Lower lobe of right lung (tissue), 2 donors: ENCODE measurements at regions not wholly inside any gene's neighbourhood (a gene's known extent, or its start where the extent isn't known, plus 50 kb on each side); places are given as distances from the start of the nearest gene placed in this dataset.

ENCODE experiments used
- ATAC-seq, 2 donors: fragments of 200-7000 bp; cut with Tn5 transposase; one replicate each; pipeline ENCODE4 v1.9.1; 2020 to 2022; ENCODE audit warnings: mild to moderate bottlenecking in 2 of 2, moderate library complexity in 2 of 2
- DNase-seq: peaks from one replicate; pipeline ENCODE4 v3.0.0-alpha.2; 2020
- H3K27ac ChIP-seq: fragments of 200-600 bp; one replicate; pipeline ENCODE4 v1.8.0; 2022
- H3K27me3 ChIP-seq: fragments of 200-600 bp; one replicate; pipeline ENCODE4 v1.8.0; 2022; ENCODE audit warnings: low read depth
- H3K36me3 ChIP-seq: fragments of 200-600 bp; one replicate; pipeline ENCODE4 v1.8.0; 2022; ENCODE audit warnings: mild to moderate bottlenecking
- H3K4me1 ChIP-seq: fragments of 200-600 bp; one replicate; pipeline ENCODE4 v1.8.0; 2022
- H3K4me3 ChIP-seq: fragments of 200-600 bp; one replicate; pipeline ENCODE4 v1.8.0; 2022; ENCODE audit warnings: mild to moderate bottlenecking
- H3K9me3 ChIP-seq: fragments of 200-600 bp; one replicate; pipeline ENCODE4 v1.8.0; 2022
- intact Hi-C: fragments of 100-400 bp; cut with DNase I; formaldehyde crosslinking; loops from one replicate; pipeline ENCODE4 v1.11.0; 2022
- TF ChIP-seq, protein P1 (sequence below): fragments of 200-600 bp; IDR thresholded peaks from one replicate; pipeline ENCODE4 v1.8.0; 2022; ENCODE audit warnings: antibody characterized with exemption, mild to moderate bottlenecking
- donor health status: DM: no; HTN: yes; CAD: no; lungs with severe emphysema.

DNA sequence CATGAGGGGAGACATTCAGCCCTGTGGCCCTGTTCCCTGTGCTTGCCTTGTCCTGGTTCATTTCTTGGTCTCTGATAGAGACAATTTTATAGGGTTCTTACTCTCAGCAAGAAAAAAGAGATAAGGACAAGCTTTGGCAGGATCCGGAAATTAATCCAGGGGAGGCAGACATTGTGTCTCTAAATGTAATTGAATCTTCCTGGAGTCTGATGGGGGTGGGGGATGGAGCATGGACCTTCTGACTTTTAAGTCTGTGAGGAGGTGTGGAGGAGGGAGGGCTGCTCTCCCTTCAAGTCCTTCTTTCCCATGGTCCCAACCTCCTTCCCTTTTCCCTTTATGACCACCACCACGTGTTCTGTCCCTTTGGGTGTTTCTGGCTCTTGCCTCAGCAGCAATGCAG is 512.7 kb downstream of the DHX35 start:
- no peak overlapping the region for H3K27ac ChIP-seq
- intact Hi-C loops = no loop called here
- ATAC-seq = no peak

DNA sequence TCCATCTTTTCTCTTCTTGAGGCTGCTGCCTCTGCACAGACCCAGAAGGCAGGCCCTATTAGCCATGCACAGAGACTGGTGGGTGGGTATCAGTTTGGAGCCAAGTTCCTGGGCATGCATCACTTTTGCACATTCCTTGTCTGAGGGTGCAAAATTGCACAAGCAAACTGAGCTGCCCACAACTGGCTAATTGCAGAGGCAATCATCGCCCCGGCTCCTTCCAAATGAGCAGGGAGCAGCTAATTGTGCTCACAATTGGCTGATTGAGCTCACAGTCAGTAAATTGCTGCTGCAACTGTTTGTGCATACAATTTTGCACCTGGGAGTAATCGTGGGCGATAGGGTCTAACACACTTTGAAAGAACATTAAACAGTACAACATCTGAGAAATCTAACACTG is 511.4 kb downstream of the DHX35 start:
- H3K9me3 ChIP-seq = no peaks in the 10 kb centered on the region
- no peaks in the 10 kb centered on the region for H3K27me3 ChIP-seq
- intact Hi-C loops = no loop called here
- H3K36me3 ChIP-seq = no peaks in the 10 kb centered on the region
- no peak for DNase-seq
- no peak for ATAC-seq
- no peak overlapping the region for H3K4me3 ChIP-seq
- TF ChIP-seq, protein P1, sequence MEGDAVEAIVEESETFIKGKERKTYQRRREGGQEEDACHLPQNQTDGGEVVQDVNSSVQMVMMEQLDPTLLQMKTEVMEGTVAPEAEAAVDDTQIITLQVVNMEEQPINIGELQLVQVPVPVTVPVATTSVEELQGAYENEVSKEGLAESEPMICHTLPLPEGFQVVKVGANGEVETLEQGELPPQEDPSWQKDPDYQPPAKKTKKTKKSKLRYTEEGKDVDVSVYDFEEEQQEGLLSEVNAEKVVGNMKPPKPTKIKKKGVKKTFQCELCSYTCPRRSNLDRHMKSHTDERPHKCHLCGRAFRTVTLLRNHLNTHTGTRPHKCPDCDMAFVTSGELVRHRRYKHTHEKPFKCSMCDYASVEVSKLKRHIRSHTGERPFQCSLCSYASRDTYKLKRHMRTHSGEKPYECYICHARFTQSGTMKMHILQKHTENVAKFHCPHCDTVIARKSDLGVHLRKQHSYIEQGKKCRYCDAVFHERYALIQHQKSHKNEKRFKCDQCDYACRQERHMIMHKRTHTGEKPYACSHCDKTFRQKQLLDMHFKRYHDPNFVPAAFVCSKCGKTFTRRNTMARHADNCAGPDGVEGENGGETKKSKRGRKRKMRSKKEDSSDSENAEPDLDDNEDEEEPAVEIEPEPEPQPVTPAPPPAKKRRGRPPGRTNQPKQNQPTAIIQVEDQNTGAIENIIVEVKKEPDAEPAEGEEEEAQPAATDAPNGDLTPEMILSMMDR = no peak
- H3K4me1 ChIP-seq = no peaks in the 10 kb centered on the region
- no peak overlapping the region for H3K27ac ChIP-seq

More for the DNA sequence above, 512.7 kb downstream of the DHX35 start:
- Histone ChIP-seq H3K4me3 (no peak overlapping the region), H3K27me3 (no peaks in the 10 kb centered on the region), H3K36me3 (no peaks in the 10 kb centered on the region), H3K9me3 (no peaks in the 10 kb centered on the region), H3K4me1 (no peaks in the 10 kb centered on the region)
- no peak for DNase-seq
- TF ChIP-seq, protein P1 = no peak

DNA sequence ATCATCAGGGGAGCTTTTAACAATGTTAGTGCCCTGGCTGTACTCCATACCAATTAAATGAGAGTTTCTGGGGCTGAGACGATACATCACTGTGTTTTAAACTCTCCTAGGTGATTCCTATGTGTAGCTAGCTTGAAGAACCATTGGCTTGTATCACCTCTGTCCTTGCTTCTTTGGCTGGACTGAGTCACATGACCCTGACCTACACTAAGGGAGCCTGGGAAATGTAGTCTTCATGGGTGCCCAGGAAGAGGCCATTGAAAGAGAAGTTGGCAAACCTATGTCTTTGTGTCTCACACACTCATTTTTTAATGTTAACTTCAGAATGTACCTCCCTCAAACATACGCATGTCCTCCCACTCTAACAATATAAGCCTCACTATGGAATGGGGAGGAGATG is 506.6 kb downstream of the DHX35 start:
- intact Hi-C loops = no loop called here
- Histone ChIP-seq H3K4me1 (no peaks in the 10 kb centered on the region), H3K9me3 (no peaks in the 10 kb centered on the region), H3K36me3 (no peaks in the 10 kb centered on the region), H3K4me3 (no peak overlapping the region), H3K27me3 (no peaks in the 10 kb centered on the region), H3K27ac (no peak overlapping the region)
- ATAC-seq = no peak
- DNase-seq = no peak
- TF ChIP-seq, protein P1 = no peak

DNA sequence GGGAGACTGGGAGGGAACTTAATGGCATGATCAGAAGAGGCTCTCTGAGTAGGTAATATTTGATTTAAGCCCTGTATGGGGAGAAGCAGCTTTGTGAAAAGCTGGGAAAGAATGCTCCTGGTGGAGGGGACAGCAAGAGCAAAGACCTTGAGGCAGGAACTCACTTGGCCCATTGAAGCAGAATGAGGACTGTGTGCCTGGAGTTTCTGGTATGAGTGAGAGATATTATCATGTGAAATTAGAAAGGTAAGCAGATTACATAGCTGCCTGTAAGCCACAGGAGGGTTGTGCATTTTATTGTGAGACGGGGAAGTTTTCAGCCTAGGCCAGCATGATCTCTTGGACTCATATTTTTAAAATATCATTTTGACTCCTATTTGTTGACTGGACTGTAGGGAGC is 502.1 kb downstream of the DHX35 start:
- Histone ChIP-seq H3K4me3 (no peak overlapping the region), H3K27ac (no peak overlapping the region), H3K27me3 (no peaks in the 10 kb centered on the region), H3K4me1 (no peaks in the 10 kb centered on the region), H3K36me3 (no peaks in the 10 kb centered on the region), H3K9me3 (no peaks in the 10 kb centered on the region)
- DNase-seq (no peak), ATAC-seq (no peak)
- TF ChIP-seq, protein P1 = no peak
- intact Hi-C loops = no loop called here

DNA sequence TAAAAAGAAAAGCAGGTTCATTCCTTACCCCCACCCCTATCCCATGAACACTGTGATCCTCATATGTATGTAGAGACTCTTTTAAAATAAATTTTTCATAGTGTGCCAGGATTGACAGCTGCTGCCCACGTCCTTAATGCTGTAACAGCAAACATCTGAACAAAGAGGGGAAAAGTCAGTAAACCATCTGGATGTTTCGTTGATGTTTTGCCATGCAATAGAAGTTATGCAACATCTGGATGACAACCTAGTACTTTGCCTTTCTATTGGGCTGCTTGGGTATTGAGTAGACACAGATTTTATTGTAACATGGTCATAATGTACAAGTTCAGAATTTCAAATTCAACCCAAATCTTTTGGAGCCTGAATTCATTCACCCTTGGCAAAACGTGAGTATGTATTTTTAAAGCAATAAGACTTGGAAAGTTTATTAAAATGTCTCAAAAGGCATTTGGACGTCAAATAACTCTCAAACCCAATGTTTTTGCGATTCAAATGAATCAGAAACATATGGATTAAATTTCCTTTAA is 500.3 kb downstream of the DHX35 start:
- Histone ChIP-seq H3K4me3 (no peak overlapping the region), H3K4me1 (no peaks in the 10 kb centered on the region), H3K36me3 (no peaks in the 10 kb centered on the region), H3K9me3 (no peaks in the 10 kb centered on the region), H3K27me3 (no peaks in the 10 kb centered on the region), H3K27ac (no peak overlapping the region)
- intact Hi-C loops = no loop called here
- ATAC-seq = no peak
- TF ChIP-seq, protein P1 = no peak
- no peak for DNase-seq

DNA sequence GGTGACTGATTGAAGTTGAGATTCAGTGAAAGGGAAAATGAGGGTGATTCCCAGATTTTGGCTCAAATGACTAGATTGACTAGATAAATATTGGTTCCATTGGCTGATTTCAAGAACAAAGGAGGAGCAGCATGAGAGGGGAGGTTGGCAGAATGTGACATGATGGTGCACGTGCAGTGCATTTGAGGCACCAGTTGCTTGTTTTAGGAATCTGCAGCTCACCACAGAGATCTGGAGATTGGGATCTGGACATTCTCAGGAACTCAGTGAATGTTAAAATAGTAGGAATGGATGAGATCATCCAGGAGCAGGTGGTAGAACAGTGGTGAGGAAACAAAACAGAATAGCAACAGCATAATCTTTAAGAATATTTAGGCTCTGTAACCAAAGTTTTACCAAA is 496.3 kb downstream of the DHX35 start:
- H3K9me3 ChIP-seq = no peaks in the 10 kb centered on the region

More for the DNA sequence above, 496.3 kb downstream of the DHX35 start:
- TF ChIP-seq, protein P1 = no peak
- H3K36me3 ChIP-seq = no peaks in the 10 kb centered on the region
- intact Hi-C loops = no loop called here
- H3K27ac ChIP-seq = no peak overlapping the region
- H3K4me3 ChIP-seq = no peak overlapping the region
- H3K4me1 ChIP-seq = no peaks in the 10 kb centered on the region
- ATAC-seq (no peak), DNase-seq (no peak)
- no peaks in the 10 kb centered on the region for H3K27me3 ChIP-seq
